GM19468 (cell line): ENCODE measurements at regions not wholly inside any gene's neighbourhood (a gene's known extent, or its start where the extent isn't known, plus 50 kb on each side); places are given as distances from the start of the nearest gene placed in this dataset.

Experiments
- ATAC-seq: cut with Tn5 transposase; IDR thresholded peaks from one replicate; pipeline ENCODE4 v1.9.1; 2021; ENCODE audit warnings: mild to moderate bottlenecking, moderate library complexity, moderate number of reproducible peaks; ENCODE audit not compliant: unreplicated experiment; ENCODE audit errors: extremely low read depth

GRCh38 chr14:38851111-38851510 is 251.9 kb downstream of the SEC23A start:
- ATAC-seq, result no peak

GRCh38 chr14:38850664-38851063 is 252.4 kb downstream of the SEC23A start:
- ATAC-seq, result no peak

- ATAC-seq, result no peak
These were observed 254.6 kb downstream of the SEC23A start for GRCh38 chr14:38848243-38848935.

- no peak for ATAC-seq
These were observed 255.9 kb downstream of the SEC23A start for GRCh38 chr14:38847161-38847560.

GRCh38 chr14:38839694-38840365 is 263.2 kb downstream of the SEC23A start:
- ATAC-seq, result no peak

- ATAC-seq, result no peak
These were observed 264.1 kb downstream of the SEC23A start for GRCh38 chr14:38838979-38839323.

- ATAC-seq, result no peak
These were observed 264.7 kb downstream of the SEC23A start for GRCh38 chr14:38838049-38838978.

GRCh38 chr14:38837343-38838048 is 265.5 kb downstream of the SEC23A start:
- no peak for ATAC-seq

GRCh38 chr14:38836539-38836938 is 266.5 kb downstream of the SEC23A start:
- ATAC-seq, result no peak

- ATAC-seq, result no peak
These were observed 267.2 kb downstream of the SEC23A start for GRCh38 chr14:38835874-38836273.

GRCh38 chr14:38828183-38828827 is 274.7 kb downstream of the SEC23A start:
- no peak for ATAC-seq

GRCh38 chr14:38824706-38825105 is 278.3 kb downstream of the SEC23A start:
- no peak for ATAC-seq

GRCh38 chr14:38818555-38818954 is 284.5 kb downstream of the SEC23A start:
- ATAC-seq, result no peak

- ATAC-seq, result no peak
These were observed 294.1 kb downstream of the SEC23A start for GRCh38 chr14:38808734-38809455.

- no peak for ATAC-seq
These were observed 303.4 kb downstream of the SEC23A start for GRCh38 chr14:38799671-38800070.

GRCh38 chr14:38794677-38795076 is 308.4 kb downstream of the SEC23A start:
- no peak for ATAC-seq

GRCh38 chr14:38791862-38792261 is 311.2 kb downstream of the SEC23A start:
- no peak for ATAC-seq

- no peak for ATAC-seq
These were observed 312.1 kb downstream of the SEC23A start for GRCh38 chr14:38790916-38791315.

- ATAC-seq, result no peak
These were observed 313.2 kb downstream of the SEC23A start for GRCh38 chr14:38789805-38790204.
